GM12865 (cell line): ENCODE measurements at regions not wholly inside any gene's neighbourhood (a gene's known extent, or its start where the extent isn't known, plus 50 kb on each side); places are given as distances from the start of the nearest gene placed in this dataset.
"Not testable (repeated sequence)": the region's sequence is repeated elsewhere in the genome, so short reads cannot be mapped to it uniquely, and the experiment has no call there.

Source experiments
- DNase-seq: peaks from one replicate; pipeline ENCODE4 v3.0.0; 2010; ENCODE audit warnings: low read depth
- H3K4me3 ChIP-seq: 2 replicates; pipeline ENCODE4 v1.5.1; 2011; ENCODE audit warnings: mild to moderate bottlenecking, low read depth, low read length, control low read depth
- TF ChIP-seq, protein P1 (sequence below): IDR thresholded peaks from 2 replicates; pipeline ENCODE4 v1.5.1; 2011; ENCODE audit warnings: low read length, control low read depth, low read depth, inconsistent platforms; ENCODE audit not compliant: insufficient read depth; ENCODE audit errors: missing control alignments

DNA sequence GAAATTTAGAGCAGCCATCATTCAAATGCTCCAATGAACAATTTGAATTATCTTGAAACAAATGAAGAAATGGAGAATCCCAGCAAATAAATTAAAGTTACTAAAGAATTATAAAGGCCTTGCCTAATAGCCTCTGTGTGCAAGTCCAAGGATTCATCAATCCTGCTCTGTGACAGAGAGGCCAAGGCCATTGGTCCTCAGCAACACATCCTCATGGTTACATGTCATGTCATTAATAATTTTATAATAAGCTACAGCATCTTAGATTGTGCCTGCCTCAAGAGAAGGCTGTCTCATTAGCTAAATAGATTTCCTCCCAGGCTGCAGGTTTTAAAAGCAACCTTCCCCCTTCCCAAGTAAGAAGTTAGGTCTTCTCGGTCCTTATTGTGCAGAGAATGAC, 611.6 kb downstream of the FBXO15 start:
- TF ChIP-seq, protein P1, sequence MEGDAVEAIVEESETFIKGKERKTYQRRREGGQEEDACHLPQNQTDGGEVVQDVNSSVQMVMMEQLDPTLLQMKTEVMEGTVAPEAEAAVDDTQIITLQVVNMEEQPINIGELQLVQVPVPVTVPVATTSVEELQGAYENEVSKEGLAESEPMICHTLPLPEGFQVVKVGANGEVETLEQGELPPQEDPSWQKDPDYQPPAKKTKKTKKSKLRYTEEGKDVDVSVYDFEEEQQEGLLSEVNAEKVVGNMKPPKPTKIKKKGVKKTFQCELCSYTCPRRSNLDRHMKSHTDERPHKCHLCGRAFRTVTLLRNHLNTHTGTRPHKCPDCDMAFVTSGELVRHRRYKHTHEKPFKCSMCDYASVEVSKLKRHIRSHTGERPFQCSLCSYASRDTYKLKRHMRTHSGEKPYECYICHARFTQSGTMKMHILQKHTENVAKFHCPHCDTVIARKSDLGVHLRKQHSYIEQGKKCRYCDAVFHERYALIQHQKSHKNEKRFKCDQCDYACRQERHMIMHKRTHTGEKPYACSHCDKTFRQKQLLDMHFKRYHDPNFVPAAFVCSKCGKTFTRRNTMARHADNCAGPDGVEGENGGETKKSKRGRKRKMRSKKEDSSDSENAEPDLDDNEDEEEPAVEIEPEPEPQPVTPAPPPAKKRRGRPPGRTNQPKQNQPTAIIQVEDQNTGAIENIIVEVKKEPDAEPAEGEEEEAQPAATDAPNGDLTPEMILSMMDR: no peak

GRCh38 chr18:73535189-73535588, 612.4 kb downstream of the FBXO15 start:
- no peak for DNase-seq
- no peak overlapping the region for H3K4me3 ChIP-seq
- TF ChIP-seq, protein P1: no peak

More for the DNA sequence above, 611.6 kb downstream of the FBXO15 start:
- H3K4me3 ChIP-seq: no peak overlapping the region
- no peak for DNase-seq

DNA sequence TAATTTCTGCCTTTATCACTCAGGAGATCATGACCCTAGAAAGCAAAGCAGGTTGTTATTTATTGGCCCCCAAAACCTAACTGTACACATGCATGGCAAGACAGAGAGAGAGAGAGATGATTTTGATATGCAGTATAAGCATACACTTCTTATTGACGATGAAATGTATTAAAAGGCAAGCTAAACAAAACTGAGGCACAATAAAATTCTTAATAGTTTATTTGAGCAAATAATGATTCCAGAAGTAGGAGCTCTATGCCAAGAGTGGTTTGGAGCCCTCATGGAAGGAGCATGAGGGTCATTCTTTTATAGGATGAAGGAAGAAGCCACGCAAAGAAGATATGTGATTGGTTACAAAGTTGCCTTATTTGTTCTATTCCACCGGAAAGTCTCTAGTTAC, 616.0 kb downstream of the FBXO15 start:
- TF ChIP-seq, protein P1: no peak
- no peak for DNase-seq

DNA sequence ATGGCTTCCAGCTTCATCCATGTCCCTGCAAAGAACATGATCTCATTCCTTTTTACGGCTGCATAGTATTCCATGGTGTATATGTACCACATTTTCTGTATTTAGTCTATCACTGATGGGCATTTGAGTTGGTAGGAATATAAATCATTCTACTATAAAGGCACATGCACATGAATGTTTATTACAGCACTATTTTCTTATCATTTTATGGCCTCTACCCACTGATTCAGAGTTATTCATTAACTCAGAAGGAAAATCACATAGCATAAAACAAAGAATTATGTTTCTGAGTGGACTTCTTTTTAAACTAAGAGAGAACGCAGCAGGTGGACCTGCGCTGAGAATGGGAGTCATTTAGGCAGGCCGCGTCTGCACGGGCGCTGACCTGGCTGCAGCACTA, 619.6 kb downstream of the FBXO15 start:
- no peak for DNase-seq
- TF ChIP-seq, protein P1: no peak
- no peak overlapping the region for H3K4me3 ChIP-seq

More for the DNA sequence above, 616.0 kb downstream of the FBXO15 start:
- no peak overlapping the region for H3K4me3 ChIP-seq

- TF ChIP-seq, protein P1: no peak
- no peak overlapping the region for H3K4me3 ChIP-seq
- no peak for DNase-seq
Observed at GRCh38 chr18:73520229-73520628, 627.4 kb downstream of the FBXO15 start.

GRCh38 chr18:73516056-73516455, 631.6 kb downstream of the FBXO15 start:
- H3K4me3 ChIP-seq, DNase-seq: not testable (repeated sequence)

- no peak for DNase-seq
- no peak overlapping the region for H3K4me3 ChIP-seq
- TF ChIP-seq, protein P1: no peak
Observed at GRCh38 chr18:73514449-73514848, 633.2 kb downstream of the FBXO15 start.
